ENCODE measurements at regions not wholly inside any gene's neighbourhood (a gene's known extent, or its start where the extent isn't known, plus 50 kb on each side); places are given as distances from the start of the nearest gene placed in this dataset.
"Not testable (repeated sequence)": the region's sequence is repeated elsewhere in the genome, so short reads cannot be mapped to it uniquely, and the experiment has no call there.

GRCh38 chr20:56885521-56885920 lies 256.4 kb downstream of the TFAP2C start:
- no peak for DNase-seq

GRCh38 chr20:56890011-56890410 lies 260.9 kb downstream of the TFAP2C start:
- DNase-seq: no peak

- no peak for DNase-seq
Measured at GRCh38 chr20:56893226-56893917, 264.3 kb downstream of the TFAP2C start.

GRCh38 chr20:56896447-56896846 lies 267.3 kb downstream of the TFAP2C start:
- no peak for DNase-seq

DNA sequence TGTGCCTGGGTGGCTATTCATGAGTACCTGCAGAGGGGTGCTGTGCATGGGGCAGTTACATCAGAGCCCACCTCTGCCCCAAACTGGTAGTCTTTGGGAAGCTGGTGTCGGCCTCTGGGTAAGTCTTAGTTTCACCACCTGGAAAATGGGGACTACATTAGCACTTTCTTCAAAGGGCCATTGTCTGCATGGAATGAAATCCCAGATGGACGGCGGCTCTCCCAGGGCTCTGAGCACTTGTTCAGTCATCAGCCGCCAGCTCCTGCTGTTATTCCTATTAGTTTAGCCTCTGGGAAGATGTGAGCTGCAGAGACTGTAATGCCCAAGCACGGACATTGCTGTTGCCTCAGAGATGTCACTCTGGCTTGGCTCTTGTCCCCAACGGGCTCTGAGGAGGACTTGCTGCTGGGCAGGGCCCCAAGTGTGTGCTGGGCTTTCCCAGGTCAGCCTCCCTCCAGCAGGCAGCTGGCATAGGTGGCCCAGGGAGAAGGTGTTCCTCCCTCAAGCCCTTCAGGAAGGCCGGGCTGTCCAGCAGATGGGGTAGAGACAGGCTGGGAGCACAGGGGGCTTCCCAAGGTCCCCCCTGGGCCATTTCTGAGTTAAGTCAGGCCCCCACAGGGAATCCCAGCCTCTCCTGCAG lies 268.3 kb downstream of the TFAP2C start:
- no peak for DNase-seq

DNA sequence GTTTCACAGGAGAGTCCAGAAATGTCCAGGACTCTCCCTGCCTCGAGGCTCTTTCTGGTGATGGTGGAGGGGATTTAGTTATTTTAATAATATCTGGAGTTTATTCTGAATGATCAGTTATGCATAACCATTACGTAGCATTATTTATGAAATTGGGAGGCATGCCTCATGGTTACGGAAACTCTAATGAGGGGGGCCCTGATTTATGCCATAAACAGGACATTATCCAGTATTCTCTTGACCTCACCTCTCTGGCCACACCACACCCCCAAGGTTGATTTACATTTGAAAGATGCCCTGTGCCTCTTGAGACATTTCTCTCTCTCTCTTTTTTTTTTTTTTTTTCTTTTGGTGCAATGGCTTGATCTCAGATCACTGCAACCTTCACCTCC lies 268.8 kb downstream of the TFAP2C start:
- DNase-seq: no peak

DNA sequence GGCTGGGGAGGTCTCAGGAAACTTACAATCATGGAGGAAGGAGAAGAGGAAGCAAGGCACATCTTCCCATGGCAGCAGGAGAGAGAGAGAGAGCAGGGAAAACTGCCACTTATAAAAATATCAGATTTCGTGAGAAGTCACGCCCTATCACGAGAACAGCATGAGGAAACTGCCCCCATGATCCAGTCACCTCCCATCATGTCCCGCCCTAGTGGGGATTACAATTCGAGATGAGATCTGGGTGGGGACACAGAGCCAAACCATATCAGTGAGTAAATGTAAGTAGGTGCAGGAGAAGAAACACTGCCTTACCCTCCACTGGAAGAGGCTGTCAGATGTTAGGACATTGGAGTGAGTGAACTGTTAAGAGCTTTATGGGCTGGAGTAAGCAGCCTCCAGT lies 270.4 kb downstream of the TFAP2C start:
- no peak for DNase-seq

GRCh38 chr20:56900252-56900651 lies 271.1 kb downstream of the TFAP2C start:
- no peak for DNase-seq

DNA sequence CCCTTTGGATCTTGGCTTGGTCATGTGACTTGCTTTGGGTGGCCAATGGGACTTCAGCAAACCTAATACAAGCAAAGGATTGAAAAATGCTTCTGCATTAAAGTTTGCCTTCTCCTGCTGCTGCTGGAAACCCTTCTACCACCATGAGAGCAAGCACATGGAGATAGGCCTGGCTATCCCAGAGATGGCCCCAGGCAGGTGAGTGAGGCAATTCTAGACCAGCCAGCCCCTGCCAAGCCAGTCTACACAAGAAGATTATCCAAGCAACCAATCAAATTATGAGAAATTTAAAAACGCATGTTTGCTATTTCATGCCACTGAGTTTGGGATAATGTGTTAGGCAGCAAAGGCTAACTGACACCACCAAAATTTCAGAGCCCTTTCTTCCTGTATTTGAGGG lies 274.3 kb downstream of the TFAP2C start:
- DNase-seq: no peak

DNA sequence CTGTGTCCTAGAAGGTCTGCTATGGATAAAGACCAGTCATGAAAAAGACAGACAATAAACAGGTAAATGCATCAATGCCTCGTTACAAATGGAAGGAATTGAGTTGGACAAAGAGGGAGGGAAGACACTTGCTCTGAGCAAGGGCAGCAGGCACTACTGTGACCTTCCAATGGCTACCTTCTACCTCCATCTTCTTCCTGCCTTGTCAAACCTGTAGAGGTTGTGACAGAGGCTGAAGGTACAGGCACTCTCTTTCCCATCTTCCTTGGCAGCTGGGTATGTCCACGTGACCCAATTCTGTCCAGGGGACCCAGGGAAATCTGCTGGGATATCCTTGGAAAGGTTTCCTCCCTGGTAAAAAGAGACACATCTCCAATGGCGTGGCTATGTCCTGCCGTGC lies 274.8 kb downstream of the TFAP2C start:
- no peak for DNase-seq

DNA sequence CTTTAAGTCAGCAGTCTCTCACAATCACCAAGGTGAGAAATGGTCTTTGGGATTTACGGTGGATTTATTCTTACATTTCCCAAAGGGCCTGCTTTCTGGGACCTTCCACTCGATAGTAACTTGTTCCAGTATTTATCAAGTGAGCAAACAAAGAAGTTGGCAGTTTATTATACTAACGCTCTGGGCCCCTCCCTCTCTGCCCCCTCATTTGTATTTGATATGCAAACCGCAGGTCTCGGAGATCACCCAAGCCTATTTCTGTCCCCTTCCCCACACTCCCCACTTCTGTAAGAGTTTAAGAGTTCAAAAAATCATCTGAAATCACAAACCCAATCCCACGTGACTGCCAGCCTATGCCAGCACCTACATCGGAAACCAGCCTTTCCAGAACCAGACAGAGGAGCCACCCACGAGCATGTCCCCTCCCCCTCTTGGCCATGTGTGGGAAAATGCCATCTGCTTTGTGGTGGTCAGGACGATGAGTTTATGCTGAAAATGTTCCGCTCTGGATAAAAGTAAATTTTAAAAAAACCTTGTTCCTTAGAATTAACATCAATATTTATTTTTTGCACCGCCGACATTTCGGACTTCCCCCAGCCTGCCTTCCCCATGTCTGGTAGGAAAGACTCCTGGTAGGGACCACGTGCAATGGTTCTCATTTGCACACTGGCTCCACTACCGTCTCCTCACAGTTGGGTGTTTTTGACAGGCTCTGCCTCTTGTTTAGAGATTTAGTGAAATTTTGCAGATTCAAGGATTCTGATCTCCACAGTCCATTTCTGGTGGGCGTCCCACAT lies 281.0 kb downstream of the TFAP2C start:
- DNase-seq: no peak

DNA sequence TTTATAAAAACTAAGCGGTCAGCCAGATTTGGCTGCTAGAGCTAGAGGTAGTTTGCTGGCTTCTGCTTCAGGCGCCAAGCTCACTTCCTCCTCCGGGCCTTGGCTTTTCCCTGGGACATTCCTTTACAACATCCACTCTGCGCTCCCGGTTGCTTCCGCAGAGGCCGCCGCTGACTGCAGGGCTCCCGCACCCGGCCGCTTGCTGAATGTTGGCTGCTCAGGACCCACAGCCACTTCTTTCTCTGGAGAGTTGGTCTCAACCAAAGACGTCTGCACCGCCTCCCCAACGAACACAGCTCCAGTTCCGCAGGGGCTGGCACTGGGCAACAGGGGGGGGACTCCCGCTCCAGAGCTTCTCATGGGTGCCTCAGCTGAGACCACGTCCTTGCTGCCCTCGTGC lies 282.8 kb downstream of the TFAP2C start:
- DNase-seq: no peak

DNA sequence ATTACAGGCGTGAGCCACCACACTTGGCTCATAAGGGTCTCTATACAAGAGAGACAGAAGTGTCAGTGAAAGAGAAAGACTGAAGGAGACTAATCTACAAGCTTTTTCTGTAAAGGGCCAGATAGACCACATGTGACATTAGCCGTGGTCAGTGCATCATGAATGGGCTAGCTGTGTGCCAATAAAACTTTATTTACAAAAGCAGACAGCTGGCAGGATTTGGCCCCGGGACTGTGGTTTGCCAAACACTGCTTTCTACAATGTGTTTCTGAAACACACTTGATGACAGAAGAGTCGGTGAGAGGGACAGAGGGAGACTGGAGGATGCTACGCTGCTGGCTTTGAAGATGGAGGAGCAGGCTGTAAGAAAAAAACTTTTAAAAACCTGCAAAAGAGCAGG lies 285.4 kb downstream of the TFAP2C start:
- DNase-seq: no peak

DNA sequence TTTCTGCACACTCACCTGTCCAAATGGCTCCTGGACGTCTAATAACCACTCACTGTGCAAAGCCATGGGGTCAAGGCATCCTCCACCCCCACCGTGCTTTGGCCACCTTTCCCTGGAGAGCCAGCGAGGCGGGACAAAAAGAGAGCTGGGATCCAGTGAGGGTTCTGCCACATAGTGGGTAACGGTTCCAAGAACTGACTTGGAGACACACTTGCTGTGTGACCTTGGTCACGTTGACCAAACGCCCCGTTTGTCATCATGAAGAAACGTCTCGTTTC lies 287.2 kb downstream of the TFAP2C start:
- DNase-seq: no peak

- DNase-seq: not testable (repeated sequence)
Measured at GRCh38 chr20:56920041-56920440, 290.9 kb downstream of the TFAP2C start.

DNA sequence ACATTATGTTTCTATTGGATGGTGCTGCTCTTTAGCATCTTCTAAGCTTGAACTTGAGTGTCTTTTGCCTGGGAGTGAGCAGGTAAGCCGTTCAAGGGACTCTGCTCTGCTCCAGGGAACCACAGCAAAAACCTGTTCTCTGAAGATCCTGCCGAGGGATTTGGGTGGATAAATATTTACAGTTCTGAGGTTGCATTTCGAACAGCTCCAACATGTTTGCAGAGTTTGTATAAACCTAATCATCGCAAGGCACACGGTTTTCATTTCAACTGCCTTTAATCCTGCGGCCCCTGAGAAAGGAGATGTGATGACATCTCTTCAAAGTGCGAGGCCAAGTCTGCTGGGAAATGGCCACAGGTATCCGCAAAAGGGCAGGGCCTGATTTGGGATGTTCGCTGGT lies 293.4 kb downstream of the TFAP2C start:
- no peak for DNase-seq

DNA sequence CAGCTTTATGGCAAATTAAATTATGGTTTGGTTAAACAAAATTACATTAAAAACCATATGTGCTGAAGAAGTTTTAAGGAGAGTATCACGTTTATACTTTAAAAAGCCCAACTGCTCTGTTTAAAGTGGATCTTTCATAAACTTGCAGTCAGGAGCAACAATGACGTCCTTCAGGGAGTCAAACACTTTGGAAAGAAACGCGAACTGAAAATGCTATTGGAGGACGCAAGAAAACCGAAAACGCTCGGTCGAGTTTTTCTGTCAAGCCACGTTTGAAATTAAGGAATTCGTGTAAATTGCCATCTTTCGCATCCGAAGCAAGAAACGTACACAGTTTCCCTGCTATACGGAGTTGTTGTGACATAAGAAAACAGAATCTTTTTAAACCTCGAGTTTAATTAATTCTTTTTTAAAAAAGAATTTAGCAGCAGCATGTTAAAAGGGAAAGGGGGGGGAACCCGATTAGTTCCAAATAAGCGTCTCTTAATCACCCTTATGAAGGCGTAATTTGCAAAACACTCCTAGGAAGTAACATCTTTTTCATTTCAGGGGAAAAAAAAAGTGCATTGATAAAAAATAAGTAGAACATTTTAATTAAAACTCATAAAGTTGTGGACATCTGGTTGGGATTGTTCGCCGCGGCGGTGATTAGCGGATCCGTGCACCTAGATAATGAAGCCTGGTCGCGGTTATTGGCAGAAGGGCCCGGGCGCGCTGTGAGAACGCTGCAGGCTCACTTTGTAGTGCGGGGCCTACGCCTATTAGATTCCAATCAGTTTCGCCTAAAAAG lies 295.4 kb downstream of the TFAP2C start:
- DNase-seq: no peak

GRCh38 chr20:56925082-56925830 lies 296.1 kb downstream of the TFAP2C start:
- no peak for DNase-seq

DNA sequence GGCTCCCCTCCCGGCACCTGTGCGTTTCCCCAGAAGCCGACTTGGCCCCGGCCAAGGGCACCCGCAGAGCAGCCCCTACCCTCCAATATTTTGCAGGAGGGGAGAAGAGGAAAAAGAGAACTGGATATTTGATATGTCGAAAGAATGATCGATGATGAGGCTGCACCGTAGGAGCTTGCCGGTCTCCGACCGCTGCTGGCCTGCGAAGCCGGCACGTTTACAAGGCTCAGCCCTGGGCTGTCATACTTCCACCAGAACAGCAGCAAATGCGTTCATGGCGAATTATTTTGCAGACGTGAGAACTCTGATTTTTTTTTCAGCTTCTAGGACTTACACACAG lies 296.7 kb downstream of the TFAP2C start:
- DNase-seq: no peak

DNA sequence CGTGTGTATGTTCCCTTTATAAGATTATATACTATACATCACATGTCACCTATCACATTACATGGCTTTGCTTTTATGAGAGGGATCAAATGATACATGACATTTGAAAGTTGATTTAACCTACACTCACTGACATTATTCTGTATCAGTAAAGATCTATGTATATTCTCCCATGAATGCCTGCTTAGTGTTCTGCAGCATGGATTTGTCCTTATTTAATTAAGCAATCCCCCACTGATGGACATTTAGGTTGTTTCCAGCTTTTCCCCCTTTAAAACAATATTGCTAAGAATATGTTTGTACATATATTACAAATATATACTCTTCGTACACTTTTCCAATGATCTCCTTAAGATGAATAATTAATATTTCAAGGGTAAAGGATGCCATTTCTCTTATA lies 297.4 kb downstream of the TFAP2C start:
- DNase-seq: no peak

DNA sequence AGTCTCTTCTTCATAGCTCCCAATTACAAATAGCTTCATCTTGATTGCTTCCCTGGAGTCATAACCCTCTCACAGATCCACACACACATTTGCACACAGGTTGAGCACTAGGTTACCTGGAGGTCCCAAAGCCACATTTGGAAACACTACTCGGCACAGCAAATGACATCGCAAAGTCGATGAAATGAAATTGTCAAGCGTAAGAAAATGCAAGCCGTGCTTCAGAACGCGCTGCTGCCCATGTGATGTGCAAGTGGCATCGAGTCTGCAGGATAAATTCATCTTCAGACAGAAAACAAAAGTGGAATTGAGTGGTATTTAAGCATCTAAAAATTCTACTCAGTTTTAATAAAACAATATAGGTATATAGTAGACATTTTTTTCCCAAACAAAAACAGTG lies 298.0 kb downstream of the TFAP2C start:
- no peak for DNase-seq

GRCh38 chr20:56928007-56928406 lies 298.9 kb downstream of the TFAP2C start:
- no peak for DNase-seq

DNA sequence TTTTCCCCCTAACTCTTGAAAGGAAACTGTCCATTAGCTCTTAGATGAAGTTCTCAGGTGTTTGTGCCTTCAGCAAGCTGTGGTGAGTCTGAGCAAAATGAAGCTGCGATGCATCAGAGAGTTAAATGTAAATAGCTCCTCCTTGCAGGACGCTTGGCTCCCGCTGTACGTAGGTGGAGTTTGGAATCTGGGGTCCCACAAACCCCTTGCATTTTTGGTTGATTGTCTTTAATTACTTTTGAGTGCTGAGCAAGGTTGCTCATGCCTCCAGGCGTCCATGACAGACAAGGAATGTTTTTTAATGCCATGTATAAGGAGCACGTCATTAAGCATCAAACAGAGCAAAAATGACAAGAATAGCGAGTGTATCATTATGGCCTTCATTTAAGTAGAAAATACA lies 300.5 kb downstream of the TFAP2C start:
- no peak for DNase-seq

Measured in activated CD8-positive, alpha-beta memory T cell treated with anti-CD3 and anti-CD28 coated beads, Interleukin-2, amount 50 U/mL, for 48 hours (primary cell).